ENCODE measurements at regions not wholly inside any gene's neighbourhood (a gene's known extent, or its start where the extent isn't known, plus 50 kb on each side); places are given as distances from the start of the nearest gene placed in this dataset.

- TF ChIP-seq CTCF (conservative IDR thresholded peaks at IDR 0.05 in 1 of 2, IDR thresholded peaks at IDR 0.05 in 1 of 2; ENCODE audit: low read depth in 1 of 2, low read length in 2 of 2) = no peak
- TF ChIP-seq EZH2 (IDR thresholded peaks at IDR 0.05; ENCODE audit: low read length, missing control alignments) = no peak
Observed at GRCh38 chr4:169342159-169342860, 71.6 kb upstream of the SH3RF1 start.
